Endothelial cell of umbilical vein (primary cell): ENCODE measurements at regions not wholly inside any gene's neighbourhood (a gene's known extent, or its start where the extent isn't known, plus 50 kb on each side); places are given as distances from the start of the nearest gene placed in this dataset.

Experiments
- BruUV-seq: library from RNA; stranded (reverse); fragments of 400-500 nt; replicated peaks from 2 replicates; lab custom pipeline; 2021; lab: Mats Ljungman, UMichigan
- CTCF ChIA-PET: fragments of 300-600, 350-600 bp; sonication (Branson Sonifier 250); formaldehyde crosslinking; loops from one replicate; lab custom pipeline; 2021; ENCODE audit warnings: antibody characterized with exemption, inconsistent platforms; lab: Charles Lee
- POLR2A ChIA-PET: fragments of 300-600, 350-600 bp; sonication (Branson Sonifier 250); formaldehyde crosslinking; loops from one replicate; lab custom pipeline; 2021; ENCODE audit warnings: antibody characterized with exemption, inconsistent platforms; lab: Charles Lee
- DNase-seq: peaks from one replicate; pipeline ENCODE4 v3.0.0-alpha.2; 2011; ENCODE audit warnings: low read depth, low spot score
- FAIRE-seq: peaks from 2 replicates; lab custom pipeline; 2011; peaks lifted over from hg19 to GRCh38; lab: Jason Lieb, UNC
- H2AFZ ChIP-seq: 2 replicates; pipeline ENCODE4 v1.6.0; 2012; ENCODE audit warnings: low read depth, low read length, control low read depth, inconsistent platforms
- H3K27ac ChIP-seq: 2 replicates; pipeline ENCODE4 v1.5.1; 2011; ENCODE audit warnings: low read depth, mild to moderate bottlenecking, control low read depth, low read length, moderate library complexity; ENCODE audit not compliant: insufficient read depth
- H3K27me3 ChIP-seq, 2 experiments: 2 replicates each; pipeline versions ENCODE4 v1.6.0 to v1.6.1; 2011; ENCODE audit warnings: low read length in 2 of 2, mixed read lengths in 1 of 2; ENCODE audit not compliant: control insufficient read depth in 2 of 2, insufficient read depth in 2 of 2
- H3K36me3 ChIP-seq, 2 experiments: 2 replicates in 1 of 2; 3 replicates in 1 of 2; pipeline ENCODE4 v1.5.1; 2011; ENCODE audit warnings: low read length in 2 of 2, mild to moderate bottlenecking in 1 of 2, moderate library complexity in 1 of 2; ENCODE audit not compliant: control insufficient read depth in 2 of 2, insufficient read depth in 2 of 2; ENCODE audit errors: extremely low read depth in 1 of 2
- H3K4me1 ChIP-seq: 3 replicates; pipeline ENCODE4 v1.5.1; 2011; ENCODE audit warnings: mild to moderate bottlenecking, low read length; ENCODE audit not compliant: control insufficient read depth, insufficient read depth; ENCODE audit errors: extremely low read depth
- H3K4me2 ChIP-seq: 2 replicates; pipeline ENCODE4 v1.6.1; 2011; ENCODE audit warnings: low read length, control low read depth, mixed read lengths; ENCODE audit not compliant: insufficient read depth
- H3K4me3 ChIP-seq, 3 experiments: fragments of 200-600 bp in 1 of 3; sonication (generic), shearing (Covaris generic) in 1 of 3; replicated peaks in 1 of 3; 2 replicates each; pipeline ENCODE4 v1.5.1; 2011 to 2016; ENCODE audit warnings: control low read depth in 3 of 3, low read length in 3 of 3, mild to moderate bottlenecking in 2 of 3, inconsistent platforms in 1 of 3, low read depth in 1 of 3, moderate library complexity in 1 of 3; ENCODE audit not compliant: insufficient read depth in 1 of 3
- H3K79me2 ChIP-seq: 2 replicates; pipeline ENCODE4 v1.6.0; 2012; ENCODE audit warnings: low read length, inconsistent platforms; ENCODE audit not compliant: control insufficient read depth, insufficient read depth
- H3K9ac ChIP-seq: replicated peaks from 2 replicates; pipeline ENCODE3; 2011; ENCODE audit warnings: low read length, control low read depth; ENCODE audit not compliant: insufficient read depth; ENCODE audit errors: extremely low read depth
- H3K9me1 ChIP-seq: replicated peaks from 3 replicates; pipeline ENCODE4 v1.6.0; 2011; ENCODE audit warnings: mild to moderate bottlenecking, low read length; ENCODE audit not compliant: control insufficient read depth, insufficient read depth; ENCODE audit errors: extremely low read depth
- H3K9me3 ChIP-seq: replicated peaks from 2 replicates; pipeline ENCODE4 v1.5.1; 2012; ENCODE audit warnings: low read length, inconsistent platforms; ENCODE audit not compliant: control insufficient read depth, insufficient read depth
- H4K20me1 ChIP-seq: replicated peaks from 2 replicates; pipeline ENCODE3; 2011; ENCODE audit warnings: mild to moderate bottlenecking, low read length; ENCODE audit not compliant: control insufficient read depth, insufficient read depth; ENCODE audit errors: extremely low read depth
- FOS ChIP-seq: IDR thresholded peaks from 2 replicates; pipeline ENCODE4 v1.6.1; 2011; ENCODE audit warnings: mild to moderate bottlenecking, low read length, moderate library complexity, borderline replicate concordance; ENCODE audit not compliant: insufficient read depth
- MYC ChIP-seq: IDR thresholded peaks from one replicate; pipeline ENCODE4 v1.6.1; 2011; ENCODE audit warnings: mild to moderate bottlenecking, low read depth, low read length
- POLR2A ChIP-seq: IDR thresholded peaks from 2 replicates; pipeline ENCODE4 v1.6.1; 2012; ENCODE audit warnings: low read depth, mild to moderate bottlenecking, control low read depth, low read length
- dilution Hi-C: fragments of 300-500 bp; cut with MboI; formaldehyde crosslinking; loops from one replicate; pipeline ENCODE4 v1.15.0; 2019; ENCODE audit warnings: low sequenced_read_pairs; ENCODE audit not compliant: extremely low pct_ligation_motif_present
- intact Hi-C: fragments of 100-400 bp; cut with micrococcal nuclease; formaldehyde crosslinking; loops from one replicate; pipeline ENCODE4 v1.10.0; 2022
- TF ChIP-seq, protein P1 (sequence below): IDR thresholded peaks from 2 replicates; pipeline ENCODE4 v1.6.1; 2011; ENCODE audit not compliant: insufficient read depth, insufficient read length
- TF ChIP-seq, protein P2 (sequence below), 2 donors: IDR thresholded peaks; 1 replicate in 1 of 2; 2 replicates in 1 of 2; pipeline ENCODE4 v1.5.1; 2011; ENCODE audit warnings: low read length in 2 of 2, mild to moderate bottlenecking in 2 of 2, moderate library complexity in 2 of 2, control low read depth in 1 of 2, inconsistent platforms in 1 of 2, low read depth in 1 of 2; ENCODE audit not compliant: insufficient read depth in 1 of 2; ENCODE audit errors: extremely low read depth in 1 of 2

DNA sequence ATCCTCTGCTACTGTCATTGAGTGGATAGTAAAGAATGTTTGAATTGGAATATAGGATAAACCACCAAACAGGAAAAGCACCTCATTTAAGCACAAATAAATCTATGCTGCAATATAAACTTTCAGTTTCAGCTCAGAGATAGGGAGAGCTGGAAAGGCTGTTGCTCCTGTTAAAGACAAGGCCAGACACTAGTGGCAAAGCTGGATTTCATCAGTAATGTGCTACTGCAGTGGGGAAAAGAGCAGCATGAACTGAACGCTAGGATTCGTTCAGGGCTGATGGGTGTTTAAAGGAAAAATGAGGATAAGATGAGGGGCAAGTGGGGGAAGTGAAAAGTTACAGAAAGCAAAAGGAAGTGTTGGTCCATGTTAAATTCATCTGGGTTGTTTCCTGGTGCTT lies 775.4 kb upstream of the COBL start:
- BruUV-seq: no TSS peak
- POLR2A ChIA-PET: no interaction called here

DNA sequence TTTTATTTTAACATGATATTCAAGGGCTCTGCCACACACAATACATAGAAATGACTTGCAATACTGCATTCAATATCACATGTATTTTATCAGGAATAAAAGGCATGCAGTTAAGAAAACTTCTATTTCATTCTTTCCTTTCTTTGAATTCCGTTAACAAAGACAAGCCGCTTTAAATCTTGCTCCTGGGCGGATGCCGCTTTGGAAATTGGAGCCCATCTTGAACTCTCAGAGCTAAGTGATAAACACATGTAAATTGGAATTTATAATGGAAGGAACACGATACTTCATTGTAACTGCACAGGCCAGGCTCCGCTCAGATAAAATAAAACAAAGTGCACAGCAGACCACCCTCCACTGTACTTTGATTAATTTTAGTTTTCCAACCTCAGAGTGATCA lies 774.5 kb upstream of the COBL start:
- Histone ChIP-seq H3K27me3 (no peaks in the 10 kb centered on the region), H2AFZ (no peak overlapping the region), H3K9ac (no peak overlapping the region), H3K79me2 (no peaks in the 10 kb centered on the region), H3K4me3 (no peak overlapping the region), H3K4me2 (no peak overlapping the region), H3K9me3 (no peaks in the 10 kb centered on the region), H3K36me3 (no peaks in the 10 kb centered on the region), H3K9me1 (no peaks in the 10 kb centered on the region), H4K20me1 (no peaks in the 10 kb centered on the region), H3K27ac (no peak overlapping the region), H3K4me1 (no peaks in the 10 kb centered on the region)
- DNase-seq (no peak), FAIRE-seq (no peak)
- CTCF ChIA-PET: no interaction called here
- dilution Hi-C loops (no loop called here), intact Hi-C loops (no loop called here)
- no TSS peak for BruUV-seq
- POLR2A ChIA-PET: no interaction called here
- no peak for TF ChIP-seq POLR2A
- TF ChIP-seq MYC: no peak
- TF ChIP-seq, protein P1, sequence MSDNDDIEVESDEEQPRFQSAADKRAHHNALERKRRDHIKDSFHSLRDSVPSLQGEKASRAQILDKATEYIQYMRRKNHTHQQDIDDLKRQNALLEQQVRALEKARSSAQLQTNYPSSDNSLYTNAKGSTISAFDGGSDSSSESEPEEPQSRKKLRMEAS: no peak
- TF ChIP-seq, protein P2, sequence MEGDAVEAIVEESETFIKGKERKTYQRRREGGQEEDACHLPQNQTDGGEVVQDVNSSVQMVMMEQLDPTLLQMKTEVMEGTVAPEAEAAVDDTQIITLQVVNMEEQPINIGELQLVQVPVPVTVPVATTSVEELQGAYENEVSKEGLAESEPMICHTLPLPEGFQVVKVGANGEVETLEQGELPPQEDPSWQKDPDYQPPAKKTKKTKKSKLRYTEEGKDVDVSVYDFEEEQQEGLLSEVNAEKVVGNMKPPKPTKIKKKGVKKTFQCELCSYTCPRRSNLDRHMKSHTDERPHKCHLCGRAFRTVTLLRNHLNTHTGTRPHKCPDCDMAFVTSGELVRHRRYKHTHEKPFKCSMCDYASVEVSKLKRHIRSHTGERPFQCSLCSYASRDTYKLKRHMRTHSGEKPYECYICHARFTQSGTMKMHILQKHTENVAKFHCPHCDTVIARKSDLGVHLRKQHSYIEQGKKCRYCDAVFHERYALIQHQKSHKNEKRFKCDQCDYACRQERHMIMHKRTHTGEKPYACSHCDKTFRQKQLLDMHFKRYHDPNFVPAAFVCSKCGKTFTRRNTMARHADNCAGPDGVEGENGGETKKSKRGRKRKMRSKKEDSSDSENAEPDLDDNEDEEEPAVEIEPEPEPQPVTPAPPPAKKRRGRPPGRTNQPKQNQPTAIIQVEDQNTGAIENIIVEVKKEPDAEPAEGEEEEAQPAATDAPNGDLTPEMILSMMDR (IDR thresholded peaks at IDR 0.05; ENCODE audit: extremely low read depth in 1 of 2, insufficient read depth in 1 of 2, low read depth in 1 of 2, low read length in 2 of 2): no peak

More for the DNA sequence above, 775.4 kb upstream of the COBL start:
- intact Hi-C loops: no loop called here
- Histone ChIP-seq H3K79me2 (no peaks in the 10 kb centered on the region), H4K20me1 (no peaks in the 10 kb centered on the region), H3K4me2 (no peak overlapping the region), H3K9me3 (no peaks in the 10 kb centered on the region), H2AFZ (no peak overlapping the region), H3K36me3 (no peaks in the 10 kb centered on the region), H3K4me3 (no peak overlapping the region), H3K27ac (no peak overlapping the region), H3K4me1 (no peaks in the 10 kb centered on the region), H3K9me1 (no peaks in the 10 kb centered on the region), H3K9ac (no peak overlapping the region), H3K27me3 (no peaks in the 10 kb centered on the region)
- no peak for FAIRE-seq
- dilution Hi-C loops: no loop called here
- DNase-seq: no peak
- TF ChIP-seq, protein P1: no peak
- TF ChIP-seq FOS: no peak
- CTCF ChIA-PET: no interaction called here
